ENCODE measurements at regions not wholly inside any gene's neighbourhood (a gene's known extent, or its start where the extent isn't known, plus 50 kb on each side); places are given as distances from the start of the nearest gene placed in this dataset.

- Histone ChIP-seq H3K27me3 (no peaks in the 10 kb centered on the region), H3K27ac (no peak overlapping the region), H3K36me3 (no peaks in the 10 kb centered on the region), H3K9me3 (no peaks in the 10 kb centered on the region), H3K4me3 (no peak overlapping the region), H3K4me1 (no peaks in the 10 kb centered on the region)
- DNase-seq: no peak
- TF ChIP-seq POLR2A (IDR thresholded peaks at IDR 0.05): no peak
- no peak for TF ChIP-seq CTCF (IDR thresholded peaks at IDR 0.05)
These were observed 1084.9 kb upstream of the RBFOX1 start for GRCh38 chr16:6247775-6248174.

GRCh38 chr16:6247150-6247549 is 1085.5 kb upstream of the RBFOX1 start:
- no peak overlapping the region for H3K27ac ChIP-seq
- DNase-seq: no peak
- no peaks in the 10 kb centered on the region for H3K4me1 ChIP-seq
- H3K36me3 ChIP-seq: no peaks in the 10 kb centered on the region
- H3K27me3 ChIP-seq: no peaks in the 10 kb centered on the region
- no peaks in the 10 kb centered on the region for H3K9me3 ChIP-seq
- H3K4me3 ChIP-seq: no peak overlapping the region
- TF ChIP-seq CTCF (IDR thresholded peaks at IDR 0.05) (no peak), POLR2A (IDR thresholded peaks at IDR 0.05) (no peak)

- no peaks in the 10 kb centered on the region for H3K27me3 ChIP-seq
- no peak for DNase-seq
- TF ChIP-seq CTCF (IDR thresholded peaks at IDR 0.05) (no peak), POLR2A (IDR thresholded peaks at IDR 0.05) (no peak)
- H3K4me1 ChIP-seq: no peaks in the 10 kb centered on the region
- H3K36me3 ChIP-seq: no peaks in the 10 kb centered on the region
- H3K27ac ChIP-seq: no peak overlapping the region
- H3K9me3 ChIP-seq: no peaks in the 10 kb centered on the region
- H3K4me3 ChIP-seq: no peak overlapping the region
These were observed 1086.4 kb upstream of the RBFOX1 start for GRCh38 chr16:6246266-6246665.

- DNase-seq: no peak
- H3K4me3 ChIP-seq: no peak overlapping the region
- TF ChIP-seq CTCF (IDR thresholded peaks at IDR 0.05): no peak
These were observed 1100.6 kb upstream of the RBFOX1 start for GRCh38 chr16:6232056-6232455.

GRCh38 chr16:6231398-6231797 is 1101.2 kb upstream of the RBFOX1 start:
- H3K36me3 ChIP-seq: no peaks in the 10 kb centered on the region
- H3K4me1 ChIP-seq: no peaks in the 10 kb centered on the region
- H3K27ac ChIP-seq: no peak overlapping the region
- no peaks in the 10 kb centered on the region for H3K9me3 ChIP-seq
- TF ChIP-seq POLR2A (IDR thresholded peaks at IDR 0.05): no peak
- no peak for TF ChIP-seq CTCF (IDR thresholded peaks at IDR 0.05)
- H3K4me3 ChIP-seq: no peak overlapping the region
- no peak for DNase-seq
- H3K27me3 ChIP-seq: no peaks in the 10 kb centered on the region

More at GRCh38 chr16:6232056-6232455, 1100.6 kb upstream of the RBFOX1 start:
- Histone ChIP-seq H3K36me3 (no peaks in the 10 kb centered on the region), H3K27ac (no peak overlapping the region), H3K4me1 (no peaks in the 10 kb centered on the region), H3K27me3 (no peaks in the 10 kb centered on the region), H3K9me3 (no peaks in the 10 kb centered on the region)

GRCh38 chr16:6229186-6229585 is 1103.5 kb upstream of the RBFOX1 start:
- H3K27ac ChIP-seq: no peak overlapping the region
- no peaks in the 10 kb centered on the region for H3K4me1 ChIP-seq
- no peak overlapping the region for H3K4me3 ChIP-seq
- no peaks in the 10 kb centered on the region for H3K36me3 ChIP-seq
- H3K27me3 ChIP-seq: no peaks in the 10 kb centered on the region
- no peaks in the 10 kb centered on the region for H3K9me3 ChIP-seq
- no peak for DNase-seq
- TF ChIP-seq CTCF (IDR thresholded peaks at IDR 0.05): no peak
- no peak for TF ChIP-seq POLR2A (IDR thresholded peaks at IDR 0.05)
